ENCODE measurements at regions not wholly inside any gene's neighbourhood (a gene's known extent, or its start where the extent isn't known, plus 50 kb on each side); places are given as distances from the start of the nearest gene placed in this dataset.

GRCh38 chr6:3603340-3604130 lies 146.7 kb upstream of the SLC22A23 start:
- TF ChIP-seq CTCF (conservative IDR thresholded peaks at IDR 0.05) (no peak), ZFX (IDR thresholded peaks at IDR 0.05) (no peak)
